GM15510 (cell line): ENCODE measurements at regions not wholly inside any gene's neighbourhood (a gene's known extent, or its start where the extent isn't known, plus 50 kb on each side); places are given as distances from the start of the nearest gene placed in this dataset.

Experiments used
- POLR2A ChIP-seq: IDR thresholded peaks from 3 replicates; pipeline ENCODE4 v1.6.1; 2011; ENCODE audit warnings: borderline replicate concordance; ENCODE audit not compliant: insufficient read length; ENCODE audit errors: extremely low read depth

- no peak for TF ChIP-seq POLR2A
Measured at GRCh38 chr4:14952352-14952751, 49.9 kb upstream of the CPEB2 start.
